NB4 (cell line): ENCODE measurements at regions not wholly inside any gene's neighbourhood (a gene's known extent, or its start where the extent isn't known, plus 50 kb on each side); places are given as distances from the start of the nearest gene placed in this dataset.

Source experiments
- DNase-seq: peaks from one replicate; pipeline ENCODE4 v3.0.0; 2010; ENCODE audit warnings: low read depth
- H3K4me3 ChIP-seq: one replicate; pipeline ENCODE4 v1.5.1; 2011; ENCODE audit warnings: mild to moderate bottlenecking, low read depth, low read length, moderate library complexity
- CTCF ChIP-seq: IDR thresholded peaks from one replicate; pipeline ENCODE4 v1.5.1; 2012; ENCODE audit warnings: low read depth, low read length
- MAX ChIP-seq: IDR thresholded peaks from 2 replicates; pipeline ENCODE4 v1.6.1; 2011; ENCODE audit warnings: low read depth, low read length
- MYC ChIP-seq: IDR thresholded peaks from 2 replicates; pipeline ENCODE4 v1.6.1; 2011; ENCODE audit warnings: low read depth, low read length
- POLR2A ChIP-seq: IDR thresholded peaks from 2 replicates; pipeline ENCODE4 v1.6.1; 2011; ENCODE audit warnings: mild to moderate bottlenecking; ENCODE audit not compliant: insufficient read length; ENCODE audit errors: extremely low read depth

- no peak overlapping the region for H3K4me3 ChIP-seq
- TF ChIP-seq POLR2A (no peak), MAX (no peak), MYC (no peak; the same call in 1 of the 2 replicates), CTCF (no peak)
- DNase-seq, result peak; percentile 22
These were observed 74.3 kb upstream of the SSBP2 start for GRCh38 chr5:81825237-81825636.

DNA sequence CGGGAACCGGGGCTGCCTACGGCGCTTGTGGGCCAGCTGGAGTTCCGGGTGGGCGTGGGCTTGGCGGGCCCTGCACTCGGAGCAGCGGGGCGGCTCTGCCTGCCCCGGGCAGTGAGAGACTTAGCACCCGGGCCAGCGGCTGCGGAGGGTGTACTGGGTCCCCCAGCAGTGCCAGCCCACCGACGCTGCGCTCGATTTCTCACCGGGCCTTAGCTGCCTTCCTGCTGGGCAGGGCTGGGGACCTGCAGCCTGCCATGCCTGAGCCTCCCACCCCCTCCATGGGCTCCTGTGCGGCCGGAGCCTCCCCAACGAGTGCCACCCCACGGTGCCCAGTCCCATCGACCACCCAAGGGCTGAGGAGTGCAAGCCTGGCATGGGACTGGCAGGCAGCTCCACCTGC, 72.8 kb upstream of the SSBP2 start:
- peak; percentile 42 for DNase-seq
- H3K4me3 ChIP-seq, result peak overlapping the region; percentile 48

GRCh38 chr5:81820863-81821262, 70.0 kb upstream of the SSBP2 start:
- TF ChIP-seq CTCF (no peak), MYC (no peak), MAX (no peak), POLR2A (no peak)
- DNase-seq, result peak; percentile 32
- H3K4me3 ChIP-seq, result no peak overlapping the region

GRCh38 chr5:81820318-81820636, 69.4 kb upstream of the SSBP2 start:
- no peak overlapping the region for H3K4me3 ChIP-seq
- TF ChIP-seq MAX (no peak), MYC (no peak), POLR2A (no peak), CTCF (no peak)
- DNase-seq, result no peak

DNA sequence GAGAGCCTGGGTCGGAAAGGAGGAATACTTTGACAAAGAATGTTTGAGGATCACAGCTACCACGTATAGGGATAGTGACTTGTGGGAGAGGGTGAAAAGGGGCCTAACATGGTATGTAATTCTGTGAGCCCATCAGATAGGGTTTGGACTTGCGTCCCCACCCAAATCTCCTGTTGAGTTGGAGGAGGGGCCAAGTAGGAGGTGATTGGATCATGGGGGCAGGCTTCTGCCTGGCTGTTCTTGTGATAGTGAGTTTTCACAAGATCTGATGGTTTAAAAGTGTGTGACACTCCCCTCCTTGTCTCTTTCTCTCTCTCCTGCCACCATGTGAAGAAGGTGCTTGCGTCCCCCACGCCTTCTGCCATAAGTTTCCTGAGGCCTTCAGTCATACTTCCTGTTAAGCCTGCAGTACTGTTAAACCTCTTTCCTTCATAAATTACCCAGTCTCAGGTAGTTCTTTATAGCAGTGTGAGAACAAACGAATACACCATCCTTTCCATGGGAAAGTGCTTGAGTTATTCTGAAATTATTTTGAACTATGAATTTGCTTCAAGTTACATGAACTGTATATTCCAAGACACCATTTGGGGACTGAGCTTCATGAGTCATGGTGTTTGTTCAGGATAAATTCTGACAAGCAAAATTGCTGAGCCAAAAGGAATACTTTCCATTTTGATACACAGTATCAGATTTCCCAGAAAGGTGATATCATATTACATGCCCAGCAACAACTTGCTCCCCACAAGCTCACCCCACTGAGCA, 68.8 kb upstream of the SSBP2 start:
- peak; percentile 26 for DNase-seq
- TF ChIP-seq MYC (no peak), MAX (no peak), POLR2A (no peak), CTCF (no peak)
- H3K4me3 ChIP-seq, result no peak overlapping the region

DNA sequence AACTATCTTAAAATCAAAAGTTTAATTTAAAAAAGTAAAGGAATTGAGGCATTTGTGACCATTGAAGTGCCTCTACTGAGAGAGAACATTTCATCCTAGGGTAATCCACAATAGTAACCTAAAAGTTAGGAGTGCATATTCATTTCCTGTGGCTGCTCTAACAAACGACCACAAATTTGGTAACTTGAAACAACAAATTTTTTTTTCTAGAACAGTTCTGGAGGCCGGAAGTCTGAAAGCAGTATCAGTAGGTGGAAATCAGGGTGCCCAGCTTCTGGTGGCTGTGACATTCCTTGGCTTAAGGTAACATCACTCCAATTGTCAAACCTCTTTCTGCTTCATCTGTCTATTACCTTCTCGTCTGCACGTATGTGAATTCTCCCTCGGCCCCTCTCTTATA, 67.1 kb upstream of the SSBP2 start:
- DNase-seq, result peak; percentile 53
- H3K4me3 ChIP-seq, result no peak overlapping the region
- TF ChIP-seq MAX (no peak), POLR2A (no peak), MYC (0 out of 2 replicates have a peak, but pooled peaks have one; percentile 14)

GRCh38 chr5:81817086-81817485, 66.2 kb upstream of the SSBP2 start:
- no peak for DNase-seq
- H3K4me3 ChIP-seq, result no peak overlapping the region
- TF ChIP-seq MAX (no peak), CTCF (no peak), MYC (no peak), POLR2A (no peak)
